ENCODE measurements at regions not wholly inside any gene's neighbourhood (a gene's known extent, or its start where the extent isn't known, plus 50 kb on each side); places are given as distances from the start of the nearest gene placed in this dataset.

GRCh38 chr11:126148317-126148716 is 63.1 kb downstream of the RPUSD4 start:
- TF ChIP-seq, protein P1, sequence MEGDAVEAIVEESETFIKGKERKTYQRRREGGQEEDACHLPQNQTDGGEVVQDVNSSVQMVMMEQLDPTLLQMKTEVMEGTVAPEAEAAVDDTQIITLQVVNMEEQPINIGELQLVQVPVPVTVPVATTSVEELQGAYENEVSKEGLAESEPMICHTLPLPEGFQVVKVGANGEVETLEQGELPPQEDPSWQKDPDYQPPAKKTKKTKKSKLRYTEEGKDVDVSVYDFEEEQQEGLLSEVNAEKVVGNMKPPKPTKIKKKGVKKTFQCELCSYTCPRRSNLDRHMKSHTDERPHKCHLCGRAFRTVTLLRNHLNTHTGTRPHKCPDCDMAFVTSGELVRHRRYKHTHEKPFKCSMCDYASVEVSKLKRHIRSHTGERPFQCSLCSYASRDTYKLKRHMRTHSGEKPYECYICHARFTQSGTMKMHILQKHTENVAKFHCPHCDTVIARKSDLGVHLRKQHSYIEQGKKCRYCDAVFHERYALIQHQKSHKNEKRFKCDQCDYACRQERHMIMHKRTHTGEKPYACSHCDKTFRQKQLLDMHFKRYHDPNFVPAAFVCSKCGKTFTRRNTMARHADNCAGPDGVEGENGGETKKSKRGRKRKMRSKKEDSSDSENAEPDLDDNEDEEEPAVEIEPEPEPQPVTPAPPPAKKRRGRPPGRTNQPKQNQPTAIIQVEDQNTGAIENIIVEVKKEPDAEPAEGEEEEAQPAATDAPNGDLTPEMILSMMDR (IDR thresholded peaks at IDR 0.05) = no peak
- no peak for TF ChIP-seq POLR2A (IDR thresholded peaks at IDR 0.05)

All from testis (tissue), 2 donors.